H1 (cell line): ENCODE measurements at regions not wholly inside any gene's neighbourhood (a gene's known extent, or its start where the extent isn't known, plus 50 kb on each side); places are given as distances from the start of the nearest gene placed in this dataset.

Experiments used
- CTCF ChIA-PET: fragments of 300-600 bp; sonication (Branson Sonifier 250); formaldehyde crosslinking; loops from one replicate; lab custom pipeline; 2021; ENCODE audit not compliant: partially characterized antibody; lab: Charles Lee
- POLR2A ChIA-PET: fragments of 300-600 bp; sonication (Branson Sonifier 250); formaldehyde crosslinking; loops from one replicate; lab custom pipeline; 2021; ENCODE audit warnings: inconsistent platforms; ENCODE audit not compliant: partially characterized antibody; lab: Charles Lee
- DNase-seq, 2 experiments: peaks; one replicate each; pipeline versions ENCODE4 v3.0.0 to v3.0.0-alpha.2; 2010 to 2022; ENCODE audit warnings: low spot score in 2 of 2, low read depth in 1 of 2, mixed read lengths in 1 of 2
- FAIRE-seq: peaks from 2 replicates; lab custom pipeline; 2011; peaks lifted over from hg19 to GRCh38; lab: Jason Lieb, UNC
- H2AFZ ChIP-seq: 2 replicates; pipeline ENCODE4 v1.8.1; 2012; ENCODE audit warnings: low read length, inconsistent platforms
- H2AK5ac ChIP-seq: 2 replicates; pipeline ENCODE4 v1.6.1; 2013; ENCODE audit warnings: low read depth, low read length
- H2BK120ac ChIP-seq: replicated peaks from 2 replicates; pipeline ENCODE3; 2013; ENCODE audit warnings: low read depth, low read length, inconsistent platforms
- H2BK12ac ChIP-seq: 2 replicates; pipeline ENCODE4 v1.6.1; 2013; ENCODE audit warnings: low read depth, low read length
- H2BK15ac ChIP-seq: 2 replicates; pipeline ENCODE4 v1.6.1; 2013; ENCODE audit warnings: low read length
- H2BK20ac ChIP-seq: 2 replicates; pipeline ENCODE4 v1.6.1; 2013; ENCODE audit warnings: low read length
- H2BK5ac ChIP-seq: 2 replicates; pipeline ENCODE4 v1.6.1; 2013; ENCODE audit warnings: low read depth, low read length
- H3K14ac ChIP-seq: 2 replicates; pipeline ENCODE4 v1.6.1; 2013; ENCODE audit warnings: inconsistent platforms; ENCODE audit not compliant: insufficient read length
- H3K18ac ChIP-seq: 2 replicates; pipeline ENCODE4 v1.6.1; 2013; ENCODE audit warnings: low read length; ENCODE audit errors: extremely low read depth
- H3K23ac ChIP-seq: 2 replicates; pipeline ENCODE4 v1.6.1; 2013; ENCODE audit warnings: inconsistent platforms; ENCODE audit not compliant: insufficient read length
- H3K23me2 ChIP-seq: 2 replicates; pipeline ENCODE4 v1.6.1; 2013; ENCODE audit warnings: low read depth, low read length
- H3K27ac ChIP-seq: 2 replicates; pipeline ENCODE4 v1.6.1; 2011; ENCODE audit warnings: low read depth, low read length, inconsistent platforms
- H3K27me3 ChIP-seq, 4 experiments: replicated peaks in 1 of 4; 1 replicate in 1 of 4; 2 replicates in 3 of 4; pipeline versions ENCODE4 v1.6.1 to v1.8.1; 2011 to 2013; ENCODE audit warnings: low read length in 3 of 4, mild to moderate bottlenecking in 3 of 4, inconsistent platforms in 2 of 4, mixed read lengths in 2 of 4, moderate library complexity in 1 of 4; ENCODE audit not compliant: control insufficient read depth in 3 of 4, insufficient read depth in 3 of 4; ENCODE audit errors: extremely low read depth in 1 of 4
- H3K36me3 ChIP-seq, 4 experiments: 2 replicates each; pipeline versions ENCODE4 v1.6.1 to v1.8.1; 2011 to 2013; ENCODE audit warnings: mild to moderate bottlenecking in 4 of 4, low read length in 3 of 4, moderate library complexity in 2 of 4, control low read depth in 1 of 4, inconsistent platforms in 1 of 4; ENCODE audit not compliant: insufficient read depth in 4 of 4, control insufficient read depth in 2 of 4
- H3K4ac ChIP-seq: replicated peaks from 2 replicates; pipeline ENCODE3; 2013; ENCODE audit warnings: low read length, low read depth, mixed read lengths, inconsistent platforms; ENCODE audit not compliant: insufficient read length
- H3K4me1 ChIP-seq, 4 experiments: replicated peaks in 1 of 4; 1 replicate in 1 of 4; 2 replicates in 3 of 4; pipeline versions ENCODE4 v1.6.1 to v1.8.1; 2011 to 2013; ENCODE audit warnings: low read length in 3 of 4, inconsistent platforms in 2 of 4, mixed read lengths in 1 of 4; ENCODE audit not compliant: insufficient read depth in 4 of 4, control insufficient read depth in 3 of 4
- H3K4me2 ChIP-seq, 2 experiments: 2 replicates each; pipeline versions ENCODE4 v1.6.1 to v1.8.1; 2011 to 2013; ENCODE audit warnings: low read depth in 2 of 2, low read length in 2 of 2, control low read depth in 1 of 2, inconsistent platforms in 1 of 2, mild to moderate bottlenecking in 1 of 2; ENCODE audit not compliant: insufficient read depth in 1 of 2
- H3K4me3 ChIP-seq, 4 experiments: fragments of 200-600, 300-600 bp in 1 of 4; sonication (generic), shearing (Covaris generic), sonication (Bioruptor Twin) in 1 of 4; 2 replicates each; pipeline versions ENCODE4 v1.5.1 to v1.8.1; 2011 to 2016; ENCODE audit warnings: low read length in 4 of 4, low read depth in 3 of 4, control low read depth in 2 of 4, inconsistent platforms in 2 of 4, mild to moderate bottlenecking in 2 of 4, mixed read lengths in 1 of 4, moderate library complexity in 1 of 4; ENCODE audit not compliant: insufficient read depth in 2 of 4; ENCODE audit errors: extremely low read depth in 1 of 4
- H3K56ac ChIP-seq: replicated peaks from 2 replicates; pipeline ENCODE3; 2013; ENCODE audit warnings: low read depth, mild to moderate bottlenecking, mixed read lengths, low read length, inconsistent platforms; ENCODE audit not compliant: insufficient read length
- H3K79me1 ChIP-seq: 2 replicates; pipeline ENCODE4 v1.6.1; 2013; ENCODE audit warnings: low read depth, low read length, control low read depth
- H3K79me2 ChIP-seq, 2 experiments: 2 replicates each; pipeline versions ENCODE4 v1.6.1 to v1.8.1; 2012 to 2013; ENCODE audit warnings: low read length in 2 of 2, mild to moderate bottlenecking in 2 of 2, inconsistent platforms in 1 of 2; ENCODE audit not compliant: insufficient read depth in 2 of 2, control insufficient read depth in 1 of 2
- H3K9ac ChIP-seq, 4 experiments: replicated peaks in 1 of 4; 1 replicate in 1 of 4; 2 replicates in 3 of 4; pipeline versions ENCODE4 v1.6.1 to v1.8.1; 2011 to 2013; ENCODE audit warnings: low read depth in 3 of 4, low read length in 3 of 4, control low read depth in 2 of 4, mild to moderate bottlenecking in 2 of 4, moderate library complexity in 2 of 4, inconsistent platforms in 1 of 4; ENCODE audit errors: extremely low read depth in 1 of 4
- H3K9me3 ChIP-seq, 2 experiments: 2 replicates each; pipeline versions ENCODE4 v1.6.1 to v1.8.1; 2012 to 2013; ENCODE audit warnings: mild to moderate bottlenecking in 2 of 2, moderate library complexity in 2 of 2, control low read depth in 1 of 2, inconsistent platforms in 1 of 2, low read depth in 1 of 2, low read length in 1 of 2, mixed read lengths in 1 of 2; ENCODE audit not compliant: insufficient read depth in 2 of 2
- H4K20me1 ChIP-seq, 2 experiments: replicated peaks in 1 of 2; 2 replicates each; pipeline versions ENCODE3 to v1.8.1; 2011 to 2013; ENCODE audit warnings: inconsistent platforms in 2 of 2, low read length in 2 of 2, mild to moderate bottlenecking in 1 of 2; ENCODE audit not compliant: insufficient read depth in 2 of 2, control insufficient read depth in 1 of 2
- H4K5ac ChIP-seq: 2 replicates; pipeline ENCODE4 v1.6.1; 2013; ENCODE audit warnings: low read length, low read depth, mixed read lengths, inconsistent platforms; ENCODE audit not compliant: insufficient read length
- H4K8ac ChIP-seq: 2 replicates; pipeline ENCODE4 v1.8.0; 2013; ENCODE audit warnings: mild to moderate bottlenecking, moderate library complexity, low read length, inconsistent platforms; ENCODE audit not compliant: insufficient read depth; ENCODE audit errors: extremely low read depth
- H4K91ac ChIP-seq: replicated peaks from 2 replicates; pipeline ENCODE3; 2013; ENCODE audit warnings: low read length, mixed read lengths, inconsistent platforms; ENCODE audit not compliant: insufficient read length
- CBX5 ChIP-seq: fragments of 300-800, 300-1000 bp; sonication (generic); IDR thresholded peaks from 2 replicates; pipeline ENCODE4 v1.7.1; 2016; ENCODE audit warnings: antibody characterized with exemption, low read length, low read depth
- CHD2 ChIP-seq: IDR thresholded peaks from 2 replicates; pipeline ENCODE4 v1.6.1; 2012; ENCODE audit warnings: low read length, improper control_type of control experiment
- CREB1 ChIP-seq: IDR thresholded peaks from 2 replicates; pipeline ENCODE4 v1.6.1; 2012; ENCODE audit warnings: inconsistent platforms
- CTBP2 ChIP-seq: IDR thresholded peaks from 2 replicates; pipeline ENCODE4 v1.7.0; 2011; ENCODE audit warnings: borderline replicate concordance, mild to moderate bottlenecking, moderate library complexity, mixed read lengths, low read length; ENCODE audit not compliant: insufficient read depth, insufficient read length
- EGR1 ChIP-seq: IDR thresholded peaks from 2 replicates; pipeline ENCODE4 v1.6.1; 2011; ENCODE audit warnings: low read depth, low read length, borderline replicate concordance
- GABPA ChIP-seq: IDR thresholded peaks from 2 replicates; pipeline ENCODE4 v1.6.1; 2011; ENCODE audit warnings: mild to moderate bottlenecking, low read length, moderate library complexity, borderline replicate concordance; ENCODE audit not compliant: insufficient read depth
- JUN ChIP-seq: IDR thresholded peaks from 2 replicates; pipeline ENCODE4 v1.6.1; 2011; ENCODE audit warnings: low read depth, mild to moderate bottlenecking, improper control_type of control experiment, low read length
- KDM1A ChIP-seq: fragments of 200-600, 300-600 bp; sonication (generic); IDR thresholded peaks from 2 replicates; pipeline ENCODE4 v1.7.1; 2016; ENCODE audit warnings: mild to moderate bottlenecking, low read length, borderline replicate concordance
- PHF8 ChIP-seq: fragments of 200-600 bp; sonication (generic); conservative IDR thresholded peaks from 2 replicates; pipeline ENCODE4 v1.7.1; 2012; ENCODE audit warnings: low read depth, mild to moderate bottlenecking, inconsistent platforms, low read length, moderate library complexity
- POLR2AphosphoS5 ChIP-seq: IDR thresholded peaks from 2 replicates; pipeline ENCODE4 v1.6.1; 2011; ENCODE audit warnings: low read depth, low read length
- SP1 ChIP-seq: IDR thresholded peaks from 2 replicates; pipeline ENCODE4 v1.6.1; 2011; ENCODE audit warnings: low read depth, low read length
- SUZ12 ChIP-seq: fragments of 200-600 bp; sonication (generic); IDR thresholded peaks from 2 replicates; pipeline ENCODE4 v1.6.1; 2012; ENCODE audit warnings: mild to moderate bottlenecking, inconsistent platforms, low read length, moderate library complexity, mixed read lengths
- TBP ChIP-seq: IDR thresholded peaks from 2 replicates; pipeline ENCODE4 v1.6.1; 2011; ENCODE audit warnings: low read depth, low read length, improper control_type of control experiment
- TEAD4 ChIP-seq: IDR thresholded peaks from 2 replicates; pipeline ENCODE4 v1.6.1; 2012; ENCODE audit warnings: low read depth, low read length, inconsistent platforms, mixed read lengths
- WGBS, 2 experiments: shearing (Covaris generic) in 1 of 2; methylation state at CpG; one replicate each; pipeline versions ENCODE4 v1.1.6 to v1.1.7; 2013 to 2015; ENCODE audit warnings: low lambda C conversion rate in 2 of 2, mixed read lengths in 2 of 2, inconsistent platforms in 1 of 2, low coverage in 1 of 2, missing lambda C conversion rate in 1 of 2; ENCODE audit not compliant: insufficient replicate concordance in 2 of 2, insufficient coverage in 1 of 2, insufficient read length in 1 of 2; ENCODE audit errors: extremely low coverage in 1 of 2, missing lambda C conversion rate in 1 of 2; 5-methylcytosine and 5-hydroxymethylcytosine counted together

GRCh38 chr2:144124882-144125281 lies 395.0 kb downstream of the ZEB2 start:
- Histone ChIP-seq H3K27me3 (no peaks in the 10 kb centered on the region), H2AK5ac (no peak overlapping the region), H2BK15ac (no peak overlapping the region), H4K8ac (no peak overlapping the region), H3K18ac (no peak overlapping the region), H3K27ac (no peak overlapping the region), H3K4me1 (no peaks in the 10 kb centered on the region), H3K79me1 (no peaks in the 10 kb centered on the region), H3K4me3 (no peak overlapping the region), H2BK12ac (no peak overlapping the region), H4K20me1 (no peaks in the 10 kb centered on the region), H3K23ac (no peak overlapping the region), H3K4ac (no peak overlapping the region), H3K23me2 (no peaks in the 10 kb centered on the region), H2BK120ac (no peak overlapping the region), H3K36me3 (no peaks in the 10 kb centered on the region), H4K5ac (no peak overlapping the region), H2AFZ (no peak overlapping the region), H3K4me2 (no peak overlapping the region), H4K91ac (no peak overlapping the region), H3K9ac (no peak overlapping the region), H3K9me3 (no peaks in the 10 kb centered on the region), H2BK5ac (no peak overlapping the region), H2BK20ac (no peak overlapping the region), H3K56ac (no peak overlapping the region), H3K14ac (no peak overlapping the region), H3K79me2 (no peaks in the 10 kb centered on the region)
- 90% methylated on average over 4 of the region's 4 CpGs; no CpG with 5 or more reads in 1 of the 2 experiments for WGBS, 2 experiments
- ChIA-PET POLR2A (no interaction called here), CTCF (interaction anchor here (0.7 kb wide), 1 partner anchor 9 kb away, joined by 3 read pairs; no protein-coding TSS in a partner anchor)
- no peak for DNase-seq
- TF ChIP-seq CTBP2, result no peak
- TF ChIP-seq PHF8, result no peak
- no peak for TF ChIP-seq CHD2
- TF ChIP-seq EGR1, result no peak
- TF ChIP-seq CREB1, result no peak
- TF ChIP-seq POLR2AphosphoS5, result no peak
- no peak for TF ChIP-seq CBX5
- no peak for TF ChIP-seq TBP
- no peak for TF ChIP-seq TEAD4
- no peak for TF ChIP-seq SUZ12
- TF ChIP-seq SP1, result no peak
- TF ChIP-seq JUN, result no peak
- no peak for TF ChIP-seq GABPA
- no peak for TF ChIP-seq KDM1A
- FAIRE-seq, result no peak
